Medulla oblongata (tissue), 1 donor: ENCODE measurements at regions not wholly inside any gene's neighbourhood (a gene's known extent, or its start where the extent isn't known, plus 50 kb on each side); places are given as distances from the start of the nearest gene placed in this dataset.
"Not testable (repeated sequence)": the region's sequence is repeated elsewhere in the genome, so short reads cannot be mapped to it uniquely, and the experiment has no call there.

Experiments used
- DNase-seq: peaks from one replicate; pipeline ENCODE4 v3.0.0-alpha.2; 2015; ENCODE audit errors: extremely low spot score

DNA sequence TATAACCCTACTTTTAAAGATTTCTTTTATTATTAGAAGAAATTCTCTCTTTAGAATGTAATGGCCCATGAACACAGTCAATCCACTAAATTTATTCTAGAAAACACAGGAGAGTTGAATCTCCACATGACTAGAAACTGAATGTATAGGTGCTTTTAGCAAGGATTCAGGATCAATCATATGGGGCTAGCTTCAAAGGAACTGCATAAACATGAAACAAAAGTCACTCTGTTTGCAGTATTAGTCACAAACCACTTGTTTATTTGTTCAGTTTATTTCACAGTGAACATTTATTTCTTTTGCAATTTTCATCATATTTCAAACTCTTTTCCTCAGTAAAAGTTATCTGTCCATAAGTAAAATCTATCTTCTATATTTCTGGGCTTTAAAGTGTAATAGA, 1604.6 kb downstream of the PCDH18 start:
- DNase-seq, result no peak

DNA sequence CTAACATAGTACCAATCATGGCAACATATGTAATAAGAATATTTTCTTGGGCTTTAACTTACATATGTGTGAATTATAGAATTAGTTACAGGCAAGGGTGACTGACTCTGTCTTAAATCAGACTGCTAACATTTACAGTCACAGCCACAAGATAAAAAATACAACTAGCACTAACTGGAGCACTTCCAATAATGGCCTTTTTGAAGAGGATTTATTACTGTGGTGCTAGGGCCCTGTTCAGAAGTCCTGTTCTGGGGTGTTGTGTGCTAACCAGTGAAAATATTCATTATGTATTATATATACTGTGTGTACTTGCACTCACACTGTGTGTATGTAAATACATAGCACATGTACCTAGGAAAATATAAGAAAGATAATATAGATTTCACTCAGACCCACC, 1611.2 kb downstream of the PCDH18 start:
- no peak for DNase-seq

DNA sequence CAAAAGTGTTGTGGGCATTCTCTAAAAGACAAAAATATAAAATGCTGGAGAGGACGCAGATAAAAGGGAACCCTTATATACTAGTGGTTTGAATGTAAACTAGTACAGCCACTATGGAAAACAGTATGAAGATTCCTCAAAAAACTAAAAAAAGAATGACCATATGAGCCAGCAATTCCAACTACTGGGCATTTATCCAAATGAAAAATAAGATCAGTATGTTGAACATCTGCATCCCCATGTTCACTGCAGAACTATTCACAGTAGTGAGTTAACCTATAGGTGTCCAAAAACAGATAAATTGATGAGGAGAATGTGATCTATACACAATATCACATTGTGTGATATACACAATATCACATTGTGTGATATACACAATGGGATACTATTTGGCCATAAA, 1615.3 kb downstream of the PCDH18 start:
- no peak for DNase-seq

DNA sequence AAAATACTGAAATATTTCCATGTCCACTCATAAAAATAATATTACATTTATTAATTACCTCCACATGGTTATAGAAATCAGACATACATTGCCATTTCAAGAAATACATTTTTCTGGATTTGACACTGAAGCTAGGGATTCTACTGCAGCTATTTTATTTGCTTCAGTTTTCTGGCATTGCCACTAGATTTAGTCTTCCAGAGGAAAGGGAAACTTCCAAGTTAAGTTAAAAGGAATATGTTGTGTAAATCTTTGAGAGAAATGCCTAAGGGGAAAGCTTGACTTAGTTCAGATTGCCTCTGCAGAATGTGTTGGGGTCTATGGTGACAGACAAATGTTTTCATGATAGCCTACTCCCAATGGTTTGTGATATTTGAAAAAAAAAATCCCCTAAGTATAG, 1631.3 kb downstream of the PCDH18 start:
- DNase-seq, result no peak

DNA sequence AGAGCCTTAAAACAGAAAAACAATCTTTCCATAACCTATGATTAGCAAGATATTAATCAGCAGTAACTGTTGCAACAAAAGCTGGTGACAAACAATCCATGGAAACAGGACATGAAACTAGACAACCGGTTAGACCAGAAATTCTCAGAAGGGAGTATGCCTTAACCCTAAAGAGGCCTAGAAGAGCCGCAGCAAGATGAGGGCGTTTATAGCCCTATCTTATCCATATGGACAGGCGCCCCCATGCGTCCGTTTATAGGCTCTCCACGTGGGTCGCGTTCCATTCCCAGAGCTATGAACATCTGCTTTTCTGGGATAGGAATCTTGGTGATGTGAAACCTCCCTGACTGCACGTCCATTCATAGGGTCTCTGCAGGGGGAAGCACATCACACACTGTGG, 1662.7 kb upstream of the PABPC4L start:
- not testable (repeated sequence) for DNase-seq

DNA sequence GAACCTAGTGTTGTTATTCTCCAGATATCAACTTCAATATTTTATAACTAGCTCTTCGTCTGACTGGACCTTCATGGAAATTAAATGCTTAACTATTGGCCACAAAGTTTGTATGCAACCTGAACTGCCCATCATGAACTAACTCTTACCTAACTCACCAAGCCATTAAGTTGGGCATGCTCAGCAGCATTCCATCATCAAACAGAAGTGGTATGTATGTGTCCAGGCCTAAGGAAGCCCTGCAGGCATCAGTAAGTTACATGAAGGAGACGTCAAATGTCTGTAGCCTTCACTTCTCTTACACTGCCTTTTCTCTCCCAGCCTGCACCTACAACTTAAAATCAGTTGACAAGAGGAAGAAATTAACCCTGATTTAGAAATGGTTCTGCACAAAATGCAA, 1639.2 kb upstream of the PABPC4L start:
- no peak for DNase-seq

DNA sequence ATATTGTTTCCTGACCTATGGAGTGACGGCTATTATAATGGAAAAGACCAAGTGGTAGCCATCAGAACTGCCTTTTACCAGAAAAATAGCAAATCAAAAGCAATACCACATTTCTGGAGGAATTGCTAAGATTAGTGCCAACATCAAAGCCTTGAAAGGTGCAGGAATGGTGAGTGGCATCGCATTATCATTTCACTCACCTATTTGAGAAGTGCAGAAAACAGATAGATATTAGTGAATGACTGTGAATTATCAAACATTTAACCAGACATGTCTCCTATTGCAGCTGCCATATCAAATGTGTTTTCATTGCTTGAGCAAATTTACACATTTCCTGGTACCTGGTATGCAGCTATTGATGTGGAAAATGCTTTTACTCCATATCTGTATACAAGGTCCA, 1638.1 kb upstream of the PABPC4L start:
- DNase-seq, result no peak

DNA sequence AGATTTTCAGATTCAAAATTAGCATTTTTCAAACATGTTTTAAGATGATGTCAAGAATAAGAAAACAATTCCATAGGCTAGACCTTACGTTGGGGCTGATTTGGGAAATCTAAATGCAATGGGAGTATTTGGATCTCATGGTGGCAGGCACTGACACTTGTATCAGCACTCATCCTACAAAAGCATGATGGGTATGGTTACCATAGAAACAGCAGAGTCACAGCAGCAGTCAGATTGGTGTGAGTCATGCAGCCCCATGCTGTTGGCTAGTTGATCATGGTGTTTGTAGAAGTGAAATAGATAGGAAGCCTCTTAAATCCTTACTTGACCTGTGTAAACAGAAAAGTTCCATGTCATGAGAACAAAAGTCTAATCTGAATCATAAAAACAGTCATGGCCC, 1637.3 kb upstream of the PABPC4L start:
- DNase-seq, result no peak

DNA sequence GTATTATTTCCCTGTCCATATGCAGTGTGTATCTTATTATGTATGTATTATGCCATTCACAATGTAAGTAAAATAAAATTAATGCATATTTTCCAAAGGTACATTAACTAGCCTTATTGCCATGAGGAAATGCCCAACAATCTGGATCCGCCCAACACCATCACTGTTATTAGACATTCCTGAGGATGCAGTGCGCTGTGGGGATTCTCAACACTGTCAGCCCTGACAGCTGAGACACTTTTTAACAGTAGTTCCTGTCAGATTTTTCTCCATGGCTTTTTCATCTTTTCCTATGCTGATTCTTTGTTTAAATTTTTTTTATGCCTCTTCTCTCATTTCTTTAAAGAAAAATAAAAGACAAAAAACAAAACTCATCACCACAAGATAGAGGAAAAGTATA, 1632.9 kb upstream of the PABPC4L start:
- DNase-seq, result no peak

DNA sequence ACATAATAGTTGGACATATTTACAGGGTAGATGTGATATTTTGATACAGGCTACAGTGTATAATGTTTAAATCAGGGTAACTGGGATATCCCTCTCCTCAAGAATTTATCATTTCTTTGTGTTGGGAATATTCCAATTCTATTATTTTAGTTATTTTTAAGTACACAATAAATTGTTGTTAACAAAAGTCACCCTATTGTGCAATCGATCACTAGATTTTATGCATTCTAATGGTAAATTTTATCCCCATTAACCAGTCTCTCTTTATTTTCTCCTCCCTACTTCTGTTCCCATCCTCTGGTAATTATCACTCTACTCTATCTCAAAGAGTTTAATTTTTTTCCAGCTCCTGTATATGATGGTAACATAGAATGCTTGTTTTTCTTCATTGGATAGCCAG, 1631.9 kb upstream of the PABPC4L start:
- no peak for DNase-seq

DNA sequence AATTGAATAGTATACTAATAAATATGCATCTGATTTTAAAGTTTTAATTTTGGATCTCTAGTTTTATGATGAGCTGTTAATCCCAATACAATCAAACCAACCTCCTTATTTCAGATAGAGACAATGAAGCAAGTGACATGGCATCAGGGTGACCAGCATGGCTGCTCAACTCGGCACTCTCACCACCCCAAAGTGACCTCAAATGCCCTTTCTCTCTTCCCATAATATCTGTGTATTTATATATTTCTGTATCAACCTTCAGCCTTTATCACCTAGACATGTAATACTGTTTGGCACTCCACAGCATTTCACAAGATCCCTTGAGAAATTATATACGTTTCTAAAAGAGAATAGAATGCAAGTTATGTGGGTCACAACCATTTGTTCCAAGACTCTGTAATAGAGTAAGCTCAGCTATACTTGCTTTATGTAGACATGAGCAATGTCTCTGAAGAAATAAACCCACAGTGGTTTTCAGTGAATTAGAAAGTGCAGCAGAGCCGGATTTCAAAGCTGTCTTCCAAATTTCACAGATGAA, 1623.2 kb upstream of the PABPC4L start:
- no peak for DNase-seq

DNA sequence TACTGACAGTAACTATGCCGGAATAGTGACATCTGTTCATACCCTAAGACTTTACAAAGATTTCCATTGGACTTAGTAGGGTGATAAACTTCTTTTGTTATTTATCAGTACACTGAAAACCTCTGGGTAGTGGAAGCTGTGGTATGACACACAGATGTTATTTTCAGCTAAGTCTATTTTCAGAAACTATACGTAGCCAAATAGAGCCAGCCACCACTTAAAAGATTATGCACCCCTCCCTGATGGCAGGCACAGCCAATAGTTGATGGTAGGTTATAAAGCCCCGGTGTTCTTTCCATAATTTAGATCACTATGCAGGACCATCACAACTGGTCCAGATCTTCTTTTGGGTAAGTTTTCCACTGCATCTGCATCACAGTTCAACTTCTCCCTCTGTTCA, 1603.2 kb upstream of the PABPC4L start:
- no peak for DNase-seq

DNA sequence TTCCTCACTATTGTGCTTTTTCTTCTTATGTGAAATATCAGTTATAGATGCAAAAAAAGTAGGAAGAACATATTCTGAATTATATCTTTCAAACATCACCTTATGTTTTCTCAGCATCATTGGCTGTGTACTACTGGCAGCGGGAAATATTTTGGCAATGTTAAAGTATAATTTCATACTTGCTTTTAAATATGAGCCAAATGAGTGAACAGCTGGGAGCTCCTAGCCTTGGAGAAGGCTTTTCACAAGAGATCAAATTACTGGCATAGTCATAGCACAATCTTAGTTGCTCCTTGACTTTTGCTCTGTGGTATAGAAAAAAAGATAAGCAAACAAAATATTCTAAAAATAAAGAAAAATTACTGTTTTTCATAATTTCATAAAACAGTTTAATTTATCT, 1575.8 kb upstream of the PABPC4L start:
- no peak for DNase-seq

DNA sequence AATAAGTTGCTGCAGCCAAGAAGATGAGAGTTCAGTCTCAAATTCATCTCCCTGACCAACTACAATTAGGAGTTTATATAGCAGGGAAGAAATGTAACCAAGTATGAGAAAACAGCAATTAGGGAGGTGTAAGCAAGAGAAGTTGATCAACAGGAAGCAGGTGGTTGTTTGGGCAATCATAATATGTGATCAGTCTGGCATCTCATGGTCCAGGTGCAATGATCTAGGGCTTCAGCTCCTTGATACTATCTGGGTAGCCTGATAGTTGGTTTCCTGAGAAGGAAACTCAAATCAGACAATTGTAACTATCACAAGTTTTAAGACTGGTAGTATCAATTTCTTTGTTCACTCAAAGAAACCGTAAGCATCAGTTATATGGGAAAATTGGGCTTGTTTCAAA, 1574.3 kb upstream of the PABPC4L start:
- DNase-seq, result no peak

DNA sequence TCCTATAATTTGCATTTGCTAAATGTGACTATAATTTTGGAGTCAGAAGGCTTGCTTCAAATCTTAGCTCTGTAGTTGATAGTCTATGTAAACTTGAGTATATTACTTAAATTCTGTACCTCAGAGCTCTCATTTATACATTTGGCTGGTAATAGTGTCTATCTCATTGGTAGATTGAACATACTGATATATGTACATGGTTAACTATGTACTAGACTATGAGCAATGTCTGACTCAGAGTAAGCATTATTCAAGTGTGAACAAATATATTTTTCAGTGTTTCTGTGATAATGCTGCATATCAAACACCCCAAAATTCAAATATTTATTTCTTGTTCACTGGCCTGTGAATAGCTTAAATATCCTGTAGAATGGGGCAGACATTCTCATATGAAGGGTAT, 1568.9 kb upstream of the PABPC4L start:
- no peak for DNase-seq

DNA sequence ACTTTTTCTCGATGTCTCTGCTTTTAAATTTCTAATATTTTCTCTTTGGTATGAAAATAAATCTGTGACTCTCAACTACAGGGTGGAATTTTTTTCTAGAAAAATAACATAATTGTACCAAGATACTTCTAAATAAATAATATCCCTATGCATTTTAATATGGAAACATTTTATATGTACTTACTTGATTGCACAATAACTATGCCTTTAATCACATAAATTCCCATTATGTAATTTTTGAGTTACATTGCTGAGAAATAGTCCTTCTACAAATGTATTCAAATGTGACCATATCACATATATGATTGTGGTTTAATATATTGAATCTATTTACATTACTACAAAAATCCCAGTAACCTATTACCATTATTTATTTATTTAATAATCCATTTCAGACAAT, 1543.3 kb upstream of the PABPC4L start:
- no peak for DNase-seq

DNA sequence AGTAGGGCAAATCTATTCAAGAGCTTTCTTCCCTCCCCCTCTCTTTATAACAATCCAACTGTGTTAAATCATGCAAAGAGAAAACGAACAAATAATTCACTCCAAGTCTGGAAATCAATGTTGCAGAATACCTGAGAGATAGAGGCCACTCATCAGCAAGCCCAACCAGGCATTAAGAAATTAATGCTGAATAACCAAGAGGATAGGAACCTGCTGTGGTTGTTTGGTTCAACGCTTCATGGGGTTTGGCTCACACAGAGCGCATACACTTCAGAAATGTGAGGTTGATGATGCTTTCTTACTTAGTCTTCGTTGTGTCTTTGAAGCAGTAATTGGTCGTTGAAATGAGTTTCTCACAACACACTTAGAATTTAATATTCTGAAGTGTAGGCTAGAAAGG, 1540.0 kb upstream of the PABPC4L start:
- DNase-seq, result no peak

DNA sequence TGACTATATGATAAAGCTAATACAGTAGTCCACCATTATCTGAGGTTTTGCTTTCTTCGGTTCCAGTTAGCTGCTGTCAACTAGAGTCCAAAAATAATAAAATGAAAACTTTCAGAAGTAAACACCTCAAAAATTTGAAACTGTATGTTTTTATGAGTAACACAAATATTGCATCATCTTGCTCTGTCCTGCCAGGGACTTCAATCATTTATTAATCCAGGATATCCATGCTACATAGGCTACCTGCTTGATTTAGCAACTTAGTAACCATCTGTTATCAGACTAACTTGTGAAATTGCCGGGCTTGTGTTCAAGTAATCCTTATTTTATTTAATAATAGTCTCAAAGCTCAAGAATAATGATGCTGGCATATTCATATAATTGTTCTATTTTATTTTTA, 1537.8 kb upstream of the PABPC4L start:
- no peak for DNase-seq

DNA sequence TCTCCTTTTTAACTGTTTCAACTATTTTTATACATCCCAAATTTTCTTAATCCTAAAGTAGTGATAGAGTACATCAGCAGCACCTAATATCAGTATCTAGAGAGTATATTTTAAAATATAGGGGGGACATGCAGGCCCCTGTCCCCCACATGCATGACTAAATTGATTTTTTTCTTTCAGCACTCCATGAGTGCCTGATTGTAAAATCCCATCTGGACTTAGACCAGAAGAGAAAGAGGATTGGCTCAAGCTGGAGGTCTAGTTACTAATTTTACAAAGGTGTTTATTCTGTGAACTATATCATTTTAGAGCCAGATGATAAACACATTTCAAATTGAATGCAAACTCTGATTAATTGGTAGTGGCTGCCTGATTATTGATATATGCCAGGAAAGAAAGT, 1533.9 kb upstream of the PABPC4L start:
- no peak for DNase-seq

DNA sequence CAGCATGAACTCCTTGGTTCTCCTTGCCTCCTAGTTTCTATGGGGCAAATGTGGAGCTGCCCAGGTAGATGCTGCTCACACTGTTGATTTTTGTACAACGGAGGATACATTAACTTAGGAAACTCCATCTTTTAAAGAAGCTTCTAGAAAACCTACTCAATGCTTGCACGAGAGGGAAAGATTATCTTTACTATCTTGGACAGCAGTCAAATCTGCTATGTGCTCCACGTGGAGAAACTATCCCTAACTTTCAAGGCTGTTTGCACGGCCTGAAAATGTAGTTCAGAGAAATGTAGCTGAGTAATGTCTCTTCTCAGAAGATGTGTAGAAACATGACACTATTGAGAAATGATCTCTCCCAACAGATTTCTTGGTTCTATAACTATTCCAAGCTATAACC, 1530.9 kb upstream of the PABPC4L start:
- DNase-seq, result no peak

DNA sequence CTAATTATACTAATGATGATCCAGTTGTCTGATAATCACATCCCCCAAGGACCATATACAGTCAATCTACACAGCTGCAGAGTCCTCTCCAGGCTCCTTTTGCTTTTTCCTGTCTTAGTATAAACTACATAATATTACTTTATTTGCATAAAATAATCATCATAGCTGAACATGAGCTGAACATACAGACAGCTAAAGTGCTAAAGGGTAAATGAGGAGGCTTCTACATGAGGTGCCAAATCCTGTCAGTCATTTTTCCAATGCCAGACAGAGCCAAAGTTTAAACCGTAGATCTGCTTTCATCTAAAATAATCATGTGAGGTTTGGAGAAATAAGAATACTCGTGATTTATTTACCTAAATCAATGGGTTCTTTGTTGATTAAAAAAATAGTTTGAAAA, 1530.1 kb upstream of the PABPC4L start:
- DNase-seq, result no peak

DNA sequence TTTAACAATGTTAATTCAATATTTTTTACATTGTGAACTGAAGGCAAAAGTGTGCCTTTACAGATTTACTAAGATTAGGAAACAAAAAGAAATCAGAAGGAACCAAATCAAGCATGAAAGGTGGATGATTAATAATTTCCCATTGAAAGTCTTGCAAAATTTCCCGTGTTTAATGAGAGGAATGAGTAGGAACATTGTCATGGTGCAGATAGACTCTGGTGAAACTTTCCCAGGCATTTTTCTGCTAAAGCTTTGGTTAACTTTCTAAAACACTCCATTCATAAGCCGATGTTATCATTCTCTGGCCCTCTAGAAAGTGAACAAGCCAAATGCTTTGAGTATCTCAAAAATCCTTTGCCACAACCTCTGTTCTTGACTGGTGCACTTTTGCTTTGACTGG, 1522.8 kb upstream of the PABPC4L start:
- no peak for DNase-seq

DNA sequence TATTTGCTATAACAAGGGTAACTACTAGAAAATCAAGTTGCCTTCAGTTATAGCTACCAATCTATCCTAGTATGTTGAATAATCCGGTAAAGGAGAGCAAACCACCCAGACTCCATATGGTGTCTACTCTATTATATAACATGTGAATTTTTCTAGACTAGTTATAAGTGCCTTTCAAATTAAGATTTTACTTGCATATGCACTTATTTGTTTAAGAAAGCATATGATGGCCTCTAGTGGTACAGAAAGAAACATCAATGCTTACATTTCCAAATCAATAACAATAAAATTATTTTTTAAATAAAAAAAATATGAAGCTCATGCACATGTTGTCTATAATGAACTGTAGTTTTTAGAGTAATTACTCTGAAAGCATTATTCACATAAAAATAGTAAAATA, 1516.4 kb upstream of the PABPC4L start:
- DNase-seq, result no peak

DNA sequence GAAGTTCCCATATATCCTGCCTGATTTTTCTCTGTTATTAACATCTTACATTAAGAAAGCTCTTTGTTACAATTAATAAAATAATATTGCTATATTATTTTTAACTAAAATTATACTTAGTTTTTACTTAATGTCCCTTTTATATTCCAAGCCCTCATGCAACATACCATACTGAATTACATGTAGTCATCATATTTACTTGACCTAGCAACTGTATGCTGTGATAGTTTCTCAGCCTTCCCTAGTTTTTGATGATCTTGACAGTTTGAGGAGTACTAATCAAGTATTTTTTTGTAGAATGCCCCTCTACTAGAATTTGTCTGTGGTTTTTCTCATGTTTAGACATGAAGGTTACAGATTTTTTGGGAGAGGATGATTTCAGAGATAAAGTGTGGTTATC, 1503.8 kb upstream of the PABPC4L start:
- DNase-seq, result no peak

DNA sequence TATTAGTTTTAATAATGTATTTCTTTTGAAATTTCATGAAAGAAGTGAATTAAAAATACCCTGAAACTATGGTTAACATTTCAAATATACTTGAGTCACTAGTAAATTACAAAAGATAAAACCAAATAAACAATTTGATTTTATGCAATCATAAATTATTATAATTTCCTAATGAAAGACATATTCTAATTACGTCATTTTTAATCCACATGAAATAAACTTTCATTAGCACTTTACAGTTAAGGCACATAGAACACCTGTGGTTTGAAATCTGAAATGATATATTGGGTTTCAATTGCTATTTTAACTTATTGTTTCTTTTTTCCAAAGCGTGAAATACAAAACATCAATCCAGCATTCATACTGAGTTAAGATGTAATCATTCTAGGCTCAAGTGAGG, 1492.5 kb upstream of the PABPC4L start:
- no peak for DNase-seq
